Colonic mucosa (tissue), 4 donors: ENCODE measurements at regions not wholly inside any gene's neighbourhood (a gene's known extent, or its start where the extent isn't known, plus 50 kb on each side); places are given as distances from the start of the nearest gene placed in this dataset.
"Not testable (repeated sequence)": the region's sequence is repeated elsewhere in the genome, so short reads cannot be mapped to it uniquely, and the experiment has no call there.

Source experiments
- DNase-seq: peaks from one replicate; pipeline ENCODE4 v3.0.0-alpha.2; 2020
- H3K27ac ChIP-seq: fragments of 200-600 bp; one replicate; pipeline ENCODE4 v1.8.0; 2021
- H3K27me3 ChIP-seq: fragments of 200-600 bp; one replicate; pipeline ENCODE4 v1.8.0; 2021
- H3K36me3 ChIP-seq: fragments of 200-600 bp; one replicate; pipeline ENCODE4 v1.8.0; 2021
- H3K4me1 ChIP-seq: fragments of 200-600 bp; one replicate; pipeline ENCODE4 v1.8.0; 2021; ENCODE audit warnings: mild to moderate bottlenecking
- H3K4me3 ChIP-seq: fragments of 200-600 bp; one replicate; pipeline ENCODE4 v1.8.0; 2021
- H3K9ac ChIP-seq, 2 donors: one replicate each; pipeline ENCODE4 v1.7.0; 2013; ENCODE audit warnings: control low read depth in 2 of 2, low read depth in 2 of 2, low read length in 2 of 2
- H3K9me3 ChIP-seq: fragments of 200-600 bp; one replicate; pipeline ENCODE4 v1.8.0; 2021
- intact Hi-C: fragments of 100-400 bp; cut with DNase I; formaldehyde crosslinking; loops from one replicate; pipeline ENCODE4 v1.14.1; 2022
- TF ChIP-seq, protein P1 (sequence below): fragments of 200-600 bp; IDR thresholded peaks from one replicate; pipeline ENCODE4 v1.8.0; 2022; ENCODE audit warnings: antibody characterized with exemption, mild to moderate bottlenecking
- donor health status: healthy.
- donor health status: DM: no; HTN: no; CAD: no.
- donor health status: DM: no; HTN: no; CAD: no.

DNA sequence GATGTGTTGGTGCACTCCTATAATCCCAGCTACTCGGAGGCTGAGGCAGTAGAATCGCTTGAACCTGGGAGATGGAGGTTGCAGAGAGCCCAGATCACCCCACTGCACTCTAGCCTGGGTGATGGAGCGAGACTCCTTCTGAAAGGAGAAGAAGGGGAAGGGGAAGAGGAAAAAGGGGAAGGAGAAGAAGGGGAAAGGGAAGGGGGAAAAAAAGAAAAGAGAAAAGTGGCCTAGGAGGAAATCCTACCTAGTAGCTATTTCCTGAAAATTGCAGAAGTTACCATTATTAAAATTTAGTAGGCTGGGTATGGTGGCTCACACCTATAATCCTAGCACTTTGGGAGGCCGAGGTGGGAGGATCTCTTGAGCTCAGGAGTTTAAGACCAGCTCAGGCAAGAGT, 67.4 kb downstream of the ARRDC3 start:
- TF ChIP-seq, protein P1, sequence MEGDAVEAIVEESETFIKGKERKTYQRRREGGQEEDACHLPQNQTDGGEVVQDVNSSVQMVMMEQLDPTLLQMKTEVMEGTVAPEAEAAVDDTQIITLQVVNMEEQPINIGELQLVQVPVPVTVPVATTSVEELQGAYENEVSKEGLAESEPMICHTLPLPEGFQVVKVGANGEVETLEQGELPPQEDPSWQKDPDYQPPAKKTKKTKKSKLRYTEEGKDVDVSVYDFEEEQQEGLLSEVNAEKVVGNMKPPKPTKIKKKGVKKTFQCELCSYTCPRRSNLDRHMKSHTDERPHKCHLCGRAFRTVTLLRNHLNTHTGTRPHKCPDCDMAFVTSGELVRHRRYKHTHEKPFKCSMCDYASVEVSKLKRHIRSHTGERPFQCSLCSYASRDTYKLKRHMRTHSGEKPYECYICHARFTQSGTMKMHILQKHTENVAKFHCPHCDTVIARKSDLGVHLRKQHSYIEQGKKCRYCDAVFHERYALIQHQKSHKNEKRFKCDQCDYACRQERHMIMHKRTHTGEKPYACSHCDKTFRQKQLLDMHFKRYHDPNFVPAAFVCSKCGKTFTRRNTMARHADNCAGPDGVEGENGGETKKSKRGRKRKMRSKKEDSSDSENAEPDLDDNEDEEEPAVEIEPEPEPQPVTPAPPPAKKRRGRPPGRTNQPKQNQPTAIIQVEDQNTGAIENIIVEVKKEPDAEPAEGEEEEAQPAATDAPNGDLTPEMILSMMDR = no peak

DNA sequence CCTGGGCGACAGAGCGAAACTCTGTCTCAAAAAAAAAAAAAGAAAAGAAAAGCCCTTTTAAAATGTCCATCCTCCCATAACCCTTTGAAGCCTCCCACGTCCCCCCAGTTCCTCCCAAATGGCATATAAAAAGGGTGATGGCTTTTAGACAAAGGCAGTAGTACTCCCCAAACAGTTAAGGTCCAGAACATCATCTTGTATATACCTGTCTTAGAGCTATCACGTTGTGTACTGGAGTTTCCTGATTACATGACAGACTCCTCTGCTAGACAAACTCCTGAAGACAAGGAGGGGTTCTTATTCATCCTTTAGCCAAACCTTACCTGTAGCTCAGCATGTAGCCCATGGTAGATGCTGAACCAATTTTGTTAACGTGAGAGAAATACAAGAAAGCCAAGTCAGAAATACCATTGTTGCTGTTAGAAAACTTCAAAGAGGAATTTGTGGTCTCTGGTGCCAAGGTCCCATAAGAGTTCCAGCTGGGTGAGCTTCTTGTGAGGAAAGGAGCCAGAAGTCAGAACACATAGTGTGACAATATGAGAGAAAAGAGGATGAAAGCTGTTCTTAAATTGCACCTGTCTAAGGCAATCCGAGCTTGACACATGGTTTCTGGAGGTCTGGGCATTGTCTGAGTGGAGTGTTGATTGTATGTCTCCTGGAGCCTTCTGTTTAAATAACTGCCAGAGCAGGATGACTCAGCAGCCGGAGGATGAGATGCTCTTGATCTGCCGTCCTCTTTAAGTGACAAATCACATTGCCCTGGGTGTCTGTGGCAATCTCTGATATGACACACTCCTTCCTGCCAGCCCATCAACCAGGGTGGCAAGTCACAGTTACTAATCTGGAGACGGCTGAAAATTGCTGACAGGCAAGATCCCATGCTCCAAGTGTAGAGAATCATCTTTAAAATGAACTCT, 69.1 kb downstream of the ARRDC3 start:
- Histone ChIP-seq H3K9ac (no peak overlapping the region), H3K27ac (peak overlapping the region; percentile 20), H3K4me3 (no peak overlapping the region), H3K9me3 (no peaks in the 10 kb centered on the region), H3K36me3 (no peaks in the 10 kb centered on the region), H3K4me1 (no peaks in the 10 kb centered on the region), H3K27me3 (no peaks in the 10 kb centered on the region)
- TF ChIP-seq, protein P1 = no peak
- DNase-seq = peak; percentile 37
- intact Hi-C loops = no loop called here

More for the DNA sequence above, 67.4 kb downstream of the ARRDC3 start:
- Histone ChIP-seq H3K4me1 (no peaks in the 10 kb centered on the region), H3K27me3 (no peaks in the 10 kb centered on the region), H3K27ac (no peak overlapping the region), H3K4me3 (no peak overlapping the region), H3K9me3 (no peaks in the 10 kb centered on the region), H3K36me3 (no peaks in the 10 kb centered on the region), H3K9ac (no peak overlapping the region)
- DNase-seq = no peak
- intact Hi-C loops = no loop called here

DNA sequence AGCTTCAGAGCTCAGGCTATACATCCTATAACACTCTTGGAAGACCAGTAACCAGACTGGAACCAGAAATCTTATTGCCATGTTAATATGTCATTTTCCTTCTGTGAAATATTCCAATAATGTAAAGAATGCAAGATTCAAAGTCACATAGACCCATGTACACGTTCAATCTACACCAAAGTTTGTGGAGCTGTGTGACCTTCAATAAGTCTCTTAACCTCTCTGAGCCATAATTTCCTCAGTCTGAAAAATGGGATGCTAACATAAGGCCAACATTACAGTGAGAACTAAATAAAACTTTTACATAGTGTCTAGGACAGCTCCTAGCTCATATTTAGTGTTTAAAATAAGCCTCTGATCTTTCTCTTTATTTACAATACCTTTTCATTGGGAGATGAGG, 70.4 kb downstream of the ARRDC3 start:
- Histone ChIP-seq H3K4me1 (no peaks in the 10 kb centered on the region), H3K27me3 (no peaks in the 10 kb centered on the region), H3K36me3 (no peaks in the 10 kb centered on the region), H3K9ac (no peak overlapping the region), H3K4me3 (no peak overlapping the region), H3K27ac (peak overlapping the region; percentile 55), H3K9me3 (no peaks in the 10 kb centered on the region)
- no peak for DNase-seq
- intact Hi-C loops = no loop called here
- TF ChIP-seq, protein P1 = no peak

DNA sequence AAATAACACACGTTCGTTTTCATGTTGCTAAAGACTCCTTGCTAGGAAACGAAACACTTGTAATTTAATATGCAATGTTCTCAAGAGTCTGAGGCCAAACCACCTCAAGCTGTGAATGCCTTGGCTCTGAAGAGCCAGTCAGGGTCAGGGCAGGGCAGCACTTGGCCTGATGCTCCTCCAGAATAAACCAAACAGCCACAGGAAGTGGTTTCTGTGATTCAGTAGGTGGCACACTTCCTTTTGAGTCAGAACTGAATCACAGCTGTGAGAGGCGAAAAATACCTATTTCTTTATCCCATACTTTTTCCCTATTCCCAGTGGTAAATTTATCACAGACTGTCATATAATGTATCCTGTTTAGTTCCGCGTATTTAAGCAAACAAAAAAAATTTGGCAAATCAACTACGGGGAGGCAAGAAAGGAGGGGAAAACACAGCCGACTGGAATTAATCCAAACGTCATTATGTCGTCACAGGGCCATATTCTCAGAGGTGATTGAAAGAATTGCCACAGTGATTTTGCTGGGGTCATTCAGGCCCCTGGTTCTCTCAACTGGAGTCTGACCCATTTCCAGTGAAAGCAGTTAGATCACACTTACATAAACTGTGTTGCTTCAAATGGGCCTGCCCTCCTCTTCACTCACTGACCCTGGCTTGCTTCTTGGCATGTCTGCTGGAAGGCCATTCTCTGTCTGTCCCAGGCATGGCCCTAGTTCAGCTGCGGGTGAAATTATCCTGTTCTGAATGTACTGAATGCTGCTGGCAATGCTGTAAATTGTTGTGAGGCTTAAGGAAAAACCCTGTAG, 71.2 kb downstream of the ARRDC3 start:
- DNase-seq = peak; percentile 50
- Histone ChIP-seq H3K27me3 (no peaks in the 10 kb centered on the region), H3K4me3 (no peak overlapping the region), H3K9me3 (no peaks in the 10 kb centered on the region), H3K9ac (no peak overlapping the region), H3K4me1 (no peaks in the 10 kb centered on the region), H3K27ac (peak overlapping the region; percentile 55), H3K36me3 (no peaks in the 10 kb centered on the region)
- TF ChIP-seq, protein P1 = no peak
- intact Hi-C loops = no loop called here

DNA sequence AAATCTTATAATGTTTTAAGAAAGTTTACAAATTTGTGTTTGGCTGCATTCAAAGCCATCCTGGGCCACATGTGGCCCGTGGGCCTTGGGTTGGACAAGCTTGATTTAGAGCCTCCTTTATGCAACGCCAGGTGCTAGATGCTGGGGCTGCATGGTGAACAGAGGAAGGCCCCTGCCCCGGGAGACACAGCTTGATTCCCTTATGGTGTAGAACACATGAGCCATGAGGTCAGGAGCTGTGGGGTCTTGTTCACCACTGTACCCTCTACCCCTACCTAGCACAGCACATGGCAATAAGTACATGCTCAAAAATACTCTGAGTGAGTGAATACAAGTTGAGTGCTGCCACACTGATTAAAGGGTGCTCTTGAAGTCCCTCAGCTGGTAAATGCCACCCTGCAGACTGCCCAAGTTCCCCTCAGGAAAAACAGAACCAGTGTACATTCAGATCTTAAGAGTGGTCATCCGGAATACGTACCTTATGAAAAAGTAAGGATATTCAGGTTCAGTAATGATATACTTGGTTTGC, 71.9 kb downstream of the ARRDC3 start:
- Histone ChIP-seq H3K27me3 (no peaks in the 10 kb centered on the region), H3K9me3 (no peaks in the 10 kb centered on the region), H3K4me3 (no peak overlapping the region), H3K36me3 (no peaks in the 10 kb centered on the region), H3K4me1 (no peaks in the 10 kb centered on the region), H3K9ac (no peak overlapping the region), H3K27ac (peak overlapping the region; percentile 55)
- intact Hi-C loops = no loop called here
- no peak for DNase-seq
- TF ChIP-seq, protein P1 = no peak

DNA sequence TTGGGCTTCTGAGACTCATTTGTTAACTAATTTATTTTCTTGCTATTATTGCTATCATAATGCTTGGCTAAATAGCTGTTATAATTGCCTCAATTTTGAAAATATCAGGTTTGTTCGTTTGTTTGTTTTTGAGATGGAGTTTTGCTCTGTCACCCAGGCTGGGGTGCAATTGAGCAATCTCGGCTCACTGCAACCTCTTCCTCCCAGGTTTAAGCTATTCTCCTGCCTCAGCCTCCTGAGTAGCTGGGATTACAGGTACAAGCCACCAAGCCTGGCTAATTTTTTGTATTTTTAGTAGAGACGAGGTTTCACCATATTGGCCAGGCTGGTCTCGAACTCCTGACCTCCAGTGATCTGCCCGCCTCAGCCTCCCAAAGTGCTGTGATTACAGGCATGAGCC, 75.0 kb downstream of the ARRDC3 start:
- H3K4me3 ChIP-seq, H3K27me3 ChIP-seq, H3K4me1 ChIP-seq, H3K9ac ChIP-seq, H3K9me3 ChIP-seq, H3K36me3 ChIP-seq, H3K27ac ChIP-seq, intact Hi-C loops, DNase-seq: not testable (repeated sequence)
